Activated effector memory CD4-positive, alpha-beta T cell treated with anti-CD3 and anti-CD28 coated beads, Interleukin-2, amount 50 U/mL, for 16 hours (primary cell): ENCODE measurements at regions not wholly inside any gene's neighbourhood (a gene's known extent, or its start where the extent isn't known, plus 50 kb on each side); places are given as distances from the start of the nearest gene placed in this dataset.
"Not testable (repeated sequence)": the region's sequence is repeated elsewhere in the genome, so short reads cannot be mapped to it uniquely, and the experiment has no call there.

Experiments used
- DNase-seq: peaks from one replicate; pipeline ENCODE4 v3.0.0-alpha.2; 2020

- no peak for DNase-seq
These were observed 286.9 kb upstream of the USP25 start for GRCh38 chr21:15442743-15443469.

GRCh38 chr21:15443740-15444117, 286.1 kb upstream of the USP25 start:
- DNase-seq, result no peak

- no peak for DNase-seq
These were observed 285.4 kb upstream of the USP25 start for GRCh38 chr21:15444118-15444960.

- DNase-seq, result no peak
These were observed 284.5 kb upstream of the USP25 start for GRCh38 chr21:15445327-15445726.

GRCh38 chr21:15446223-15446622, 283.6 kb upstream of the USP25 start:
- no peak for DNase-seq

- DNase-seq, result no peak
These were observed 280.2 kb upstream of the USP25 start for GRCh38 chr21:15449556-15449955.

GRCh38 chr21:15453261-15453660, 276.5 kb upstream of the USP25 start:
- DNase-seq, result no peak

GRCh38 chr21:15453785-15454184, 276.0 kb upstream of the USP25 start:
- DNase-seq, result not testable (repeated sequence)

- DNase-seq, result not testable (repeated sequence)
These were observed 274.9 kb upstream of the USP25 start for GRCh38 chr21:15454931-15455330.

GRCh38 chr21:15455819-15456462, 273.8 kb upstream of the USP25 start:
- no peak for DNase-seq

GRCh38 chr21:15457965-15458364, 271.8 kb upstream of the USP25 start:
- no peak for DNase-seq

- no peak for DNase-seq
These were observed 267.7 kb upstream of the USP25 start for GRCh38 chr21:15462092-15462491.

GRCh38 chr21:15466329-15466728, 263.5 kb upstream of the USP25 start:
- no peak for DNase-seq

GRCh38 chr21:15468368-15468767, 261.4 kb upstream of the USP25 start:
- DNase-seq, result no peak

- no peak for DNase-seq
These were observed 257.4 kb upstream of the USP25 start for GRCh38 chr21:15472108-15473040.

- not testable (repeated sequence) for DNase-seq
These were observed 252.0 kb upstream of the USP25 start for GRCh38 chr21:15477773-15478172.

GRCh38 chr21:15480160-15480559, 249.6 kb upstream of the USP25 start:
- DNase-seq, result no peak

GRCh38 chr21:15483138-15483780, 246.5 kb upstream of the USP25 start:
- peak; percentile 90 for DNase-seq

- DNase-seq, result no peak
These were observed 243.2 kb upstream of the USP25 start for GRCh38 chr21:15486460-15487195.

GRCh38 chr21:15487196-15487550, 242.6 kb upstream of the USP25 start:
- DNase-seq, result no peak

- DNase-seq, result no peak
These were observed 238.7 kb upstream of the USP25 start for GRCh38 chr21:15491100-15491499.
